Right renal pelvis (tissue), 4 donors: ENCODE measurements at regions not wholly inside any gene's neighbourhood (a gene's known extent, or its start where the extent isn't known, plus 50 kb on each side); places are given as distances from the start of the nearest gene placed in this dataset.

ENCODE experiments used
- DNase-seq, 4 donors: peaks; one replicate each; pipeline ENCODE4 v3.0.0-alpha.2; 2013; ENCODE audit warnings: low read depth in 4 of 4, low spot score in 3 of 4, missing footprints in 1 of 4

DNA sequence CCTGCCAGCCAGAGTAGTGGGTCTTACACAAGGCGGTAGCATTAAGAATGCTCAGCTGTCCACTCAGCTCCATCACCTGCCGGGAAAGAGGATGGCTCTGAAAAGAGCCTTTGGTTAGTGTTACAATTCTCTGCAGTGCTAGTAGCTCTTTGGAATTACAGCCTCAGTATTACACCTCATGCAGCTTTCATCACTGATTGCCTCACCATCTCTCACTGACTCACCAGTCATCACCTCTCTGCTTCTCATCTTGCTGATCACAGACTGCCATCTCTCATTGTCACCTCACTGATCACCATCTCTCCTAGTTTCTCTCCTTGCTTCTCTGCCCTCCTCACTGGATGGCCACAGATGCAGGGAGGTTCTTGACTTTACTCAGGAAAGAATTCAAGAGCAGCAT lies 573.5 kb upstream of the SETBP1 start:
- DNase-seq, result no peak

DNA sequence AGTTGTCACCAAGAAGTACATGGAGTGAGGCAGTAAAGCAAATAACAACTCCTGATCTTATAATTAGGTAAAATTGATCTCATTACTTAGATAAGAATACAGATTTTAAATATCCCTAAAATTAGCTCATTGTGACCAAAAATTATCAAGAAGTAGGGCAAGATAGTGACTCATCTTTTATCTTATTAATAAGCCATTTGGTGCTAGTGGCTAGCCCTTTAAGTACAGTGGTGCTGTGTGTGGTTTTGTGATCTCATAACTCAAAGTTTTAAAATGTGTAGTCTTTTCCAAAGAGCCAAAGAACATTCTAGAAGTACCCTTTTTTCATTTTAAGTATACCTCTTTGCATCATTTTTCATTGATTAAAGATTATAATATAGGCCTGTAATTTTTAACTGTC lies 569.4 kb upstream of the SETBP1 start:
- DNase-seq, result no peak

GRCh38 chr18:44117821-44118220 lies 562.9 kb upstream of the SETBP1 start:
- DNase-seq, result no peak

DNA sequence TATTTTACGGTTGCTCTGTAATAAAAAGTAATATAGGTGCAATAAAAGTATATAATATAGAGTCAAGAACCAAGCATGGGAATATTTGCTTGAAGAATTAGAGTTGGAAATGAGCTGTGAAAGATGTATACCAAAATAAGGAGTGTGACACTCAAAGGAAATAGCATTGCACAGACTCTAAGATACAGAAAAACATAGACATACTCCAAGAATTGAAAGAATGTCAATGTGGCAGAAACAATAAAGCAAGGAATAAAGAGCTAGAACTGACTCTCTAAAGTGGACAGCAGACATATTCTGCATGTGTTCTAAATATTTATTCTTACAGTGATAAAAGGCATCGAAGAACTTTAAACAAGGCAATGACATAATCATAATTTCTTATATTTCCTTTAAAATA lies 561.1 kb upstream of the SETBP1 start:
- DNase-seq, result no peak

GRCh38 chr18:44123743-44124142 lies 556.9 kb upstream of the SETBP1 start:
- DNase-seq, result no peak

DNA sequence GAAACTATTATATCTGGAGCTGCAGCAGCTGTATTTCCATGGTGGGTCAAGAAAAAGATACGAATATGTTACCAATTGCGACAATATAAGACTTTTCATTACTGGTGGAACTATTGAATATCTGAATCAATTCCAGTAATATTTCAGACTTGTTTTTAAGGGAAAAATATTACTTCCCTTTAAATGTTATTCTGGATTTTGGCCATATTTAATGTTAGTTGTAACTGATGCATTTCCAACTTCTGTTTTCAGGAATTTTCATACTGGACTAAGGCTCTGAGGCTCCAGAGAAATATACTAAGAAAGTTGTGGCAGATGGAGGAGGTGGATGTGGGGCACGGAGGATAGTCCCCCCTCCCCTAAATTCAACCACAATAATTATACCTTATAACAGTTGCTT lies 555.2 kb upstream of the SETBP1 start:
- DNase-seq, result no peak

GRCh38 chr18:44126598-44126997 lies 554.1 kb upstream of the SETBP1 start:
- DNase-seq, result no peak

- DNase-seq, result no peak
These were observed 552.3 kb upstream of the SETBP1 start for GRCh38 chr18:44128365-44128764.

DNA sequence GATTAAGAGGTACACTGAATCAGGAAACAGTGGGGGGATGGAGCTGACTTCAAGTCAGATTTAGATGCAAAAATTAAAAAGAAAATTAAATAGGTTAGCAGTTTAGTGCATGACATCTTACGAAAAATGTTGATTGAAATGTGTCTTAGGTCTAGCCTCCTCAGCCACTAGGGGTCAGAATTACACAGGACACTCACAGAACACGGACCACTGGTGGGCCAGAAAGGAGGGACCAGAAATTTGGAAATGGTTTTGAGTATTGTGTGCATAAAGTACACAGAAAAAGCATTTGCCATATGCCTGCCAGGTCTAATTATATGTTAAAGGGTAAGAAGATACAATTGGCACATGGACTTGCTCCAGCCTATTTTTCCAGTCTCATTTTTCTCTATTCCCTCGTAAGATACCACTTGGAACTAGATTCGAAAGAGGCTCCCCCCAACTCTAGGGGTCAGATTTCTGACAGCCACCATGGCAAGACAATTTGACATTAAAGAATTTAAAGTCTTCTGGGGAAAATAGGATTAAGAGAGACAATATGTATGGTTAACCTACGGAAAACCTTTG lies 550.2 kb upstream of the SETBP1 start:
- DNase-seq, result peak; percentile 13 to 39 (median 28)

GRCh38 chr18:44133483-44133882 lies 547.2 kb upstream of the SETBP1 start:
- no peak for DNase-seq

DNA sequence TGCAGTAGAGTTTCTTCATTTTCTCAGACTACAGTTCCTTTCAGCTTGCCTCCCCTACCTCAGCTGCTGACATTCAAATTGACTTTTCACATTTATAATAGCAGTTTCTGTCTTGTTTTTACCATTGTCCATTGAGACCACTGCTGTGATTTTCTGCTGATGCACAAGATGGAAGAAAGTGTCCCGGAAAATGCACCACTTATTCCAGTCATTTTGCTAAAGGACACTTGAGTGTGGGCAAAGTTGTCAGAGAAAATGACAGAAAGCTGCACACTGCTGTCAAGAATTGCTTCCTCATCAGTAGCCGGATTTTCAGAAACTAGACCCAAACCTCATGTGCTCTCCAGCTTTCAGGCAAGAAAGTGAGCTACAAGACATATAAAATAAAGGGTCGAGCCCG lies 546.2 kb upstream of the SETBP1 start:
- DNase-seq, result no peak

GRCh38 chr18:44135741-44136140 lies 544.9 kb upstream of the SETBP1 start:
- DNase-seq, result no peak

GRCh38 chr18:44136326-44136725 lies 544.4 kb upstream of the SETBP1 start:
- no peak for DNase-seq

DNA sequence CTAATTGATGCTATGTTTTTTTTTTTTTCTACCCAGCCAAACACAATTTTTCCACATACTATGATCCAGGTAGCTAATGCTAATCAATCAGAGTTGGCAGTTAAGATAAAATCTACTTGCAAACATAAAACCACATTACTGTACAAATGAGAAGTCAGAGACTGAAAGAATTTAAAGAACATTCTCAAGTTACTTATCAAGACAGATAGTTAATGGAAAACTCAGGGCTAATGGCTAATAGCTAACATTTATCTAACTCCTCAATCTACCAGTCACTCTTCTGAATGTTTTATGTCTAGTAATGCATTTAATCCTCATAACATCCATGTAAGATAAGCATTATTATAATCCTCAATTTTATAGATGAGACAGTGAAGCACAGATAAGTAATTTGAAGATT lies 537.6 kb upstream of the SETBP1 start:
- DNase-seq, result peak in 1 of 4 donors; percentile 19

DNA sequence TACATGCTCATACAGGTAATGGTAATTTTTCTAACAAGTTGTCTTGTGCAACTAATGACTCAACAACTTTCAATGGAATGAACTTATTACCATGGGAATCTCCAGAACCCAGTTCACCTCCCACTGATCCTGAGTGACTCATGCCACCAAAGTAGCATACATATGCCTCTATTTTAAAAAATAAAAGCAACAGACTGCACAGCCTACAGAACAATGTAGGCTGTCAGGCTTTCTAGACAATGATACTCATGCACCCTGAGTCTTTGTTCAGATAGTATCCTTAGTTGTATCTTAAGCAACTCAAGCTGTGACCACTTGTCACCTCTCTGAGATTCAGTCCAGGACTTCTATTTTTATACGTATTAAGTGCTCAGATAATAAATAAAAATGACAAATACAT lies 531.0 kb upstream of the SETBP1 start:
- no peak for DNase-seq

DNA sequence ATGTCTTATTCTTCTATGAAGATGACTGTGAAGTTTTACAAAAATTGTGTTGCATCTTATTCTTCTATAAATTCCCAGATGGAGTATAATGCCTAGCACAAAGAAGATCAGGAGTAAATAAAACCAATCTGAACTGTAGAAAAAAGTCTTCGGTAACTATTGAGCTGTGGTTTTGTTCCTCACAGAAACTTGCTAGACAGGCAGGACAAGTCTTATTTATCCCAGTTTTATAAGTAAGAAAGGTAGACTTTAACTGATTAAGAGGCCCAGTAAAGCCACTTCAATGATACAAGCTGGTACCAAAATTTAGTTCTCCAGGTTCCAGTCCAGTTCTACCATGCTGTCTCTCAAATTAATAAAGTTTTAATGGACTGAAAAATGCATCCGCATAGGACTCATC lies 526.7 kb upstream of the SETBP1 start:
- no peak for DNase-seq

DNA sequence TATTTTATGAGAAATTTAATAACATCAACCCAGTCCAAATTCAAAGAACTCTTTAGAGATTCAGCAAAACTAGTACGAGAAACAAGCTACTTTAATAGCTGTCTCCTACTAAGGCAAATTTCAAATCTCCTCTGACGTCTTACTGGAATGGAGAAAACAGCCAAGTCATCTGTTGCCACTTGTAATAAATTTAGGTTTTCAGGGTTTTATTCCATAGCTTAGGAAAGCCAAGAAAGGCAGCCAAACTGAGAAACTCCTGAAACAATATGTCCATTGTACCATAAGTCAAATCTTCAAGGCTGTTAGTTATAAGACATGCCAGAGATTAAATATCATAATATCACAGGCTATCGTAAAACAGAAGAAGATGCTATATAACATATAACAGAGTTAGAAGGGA lies 524.6 kb upstream of the SETBP1 start:
- DNase-seq, result peak in 1 of 4 donors; percentile 7

- no peak for DNase-seq
These were observed 523.8 kb upstream of the SETBP1 start for GRCh38 chr18:44156776-44157335.

GRCh38 chr18:44170208-44170880 lies 510.3 kb upstream of the SETBP1 start:
- no peak for DNase-seq

- no peak for DNase-seq
These were observed 509.4 kb upstream of the SETBP1 start for GRCh38 chr18:44171301-44171700.

- DNase-seq, result no peak
These were observed 504.8 kb upstream of the SETBP1 start for GRCh38 chr18:44175891-44176290.

GRCh38 chr18:44178476-44178875 lies 502.2 kb upstream of the SETBP1 start:
- DNase-seq, result no peak
